K562 (cell line): ENCODE measurements at regions not wholly inside any gene's neighbourhood (a gene's known extent, or its start where the extent isn't known, plus 50 kb on each side); places are given as distances from the start of the nearest gene placed in this dataset.

Experiments used
- ATAC-seq: fragments of 200-7000 bp; cut with Tn5 transposase; 3 replicates; pipeline ENCODE4 v1.9.1; 2020; ENCODE audit warnings: moderate library complexity
- BruUV-seq: library from RNA; stranded (reverse); fragments of 400-500 nt; replicated peaks from 2 replicates; lab custom pipeline; 2021; lab: Mats Ljungman, UMichigan
- CTCF ChIA-PET: fragments of 300-600 bp; formaldehyde crosslinking; extraction: SDS; loops from one replicate; lab custom pipeline; 2021; ENCODE audit warnings: low intra/inter-chr PET ratio; lab: Yijun Ruan, JAX
- POLR2A ChIA-PET: fragments of 300-600, 350-650 bp; sonication (Branson Sonifier 250); formaldehyde crosslinking; extraction: SDS; loops from one replicate; lab custom pipeline; 2021; ENCODE audit warnings: antibody characterized with exemption, inconsistent platforms; lab: Yijun Ruan, JAX
- DNase-seq, 4 experiments: peaks; one replicate each; pipeline versions ENCODE4 v3.0.0 to v3.0.0-alpha.2; 2011 to 2018; ENCODE audit warnings: low spot score in 3 of 4, mixed read lengths in 3 of 4; ENCODE audit errors: extremely low read depth in 1 of 4
- FAIRE-seq: peaks from 2 replicates; lab custom pipeline; 2011; peaks lifted over from hg19 to GRCh38; lab: Jason Lieb, UNC
- H2AFZ ChIP-seq: 2 replicates; pipeline ENCODE4 v1.6.0; 2011; ENCODE audit warnings: low read depth, low read length, control low read depth, inconsistent platforms
- H3K27ac ChIP-seq: fragments of 200-600 bp; 3 replicates; pipeline ENCODE4 v1.8.0; 2011; ENCODE audit warnings: low read depth, mild to moderate bottlenecking, control low read depth, inconsistent platforms, low read length, moderate library complexity, mixed read lengths; ENCODE audit errors: extremely low read depth
- H3K27me3 ChIP-seq, 2 experiments: fragments of 300-600 bp in 1 of 2; 2 replicates in 1 of 2; 3 replicates in 1 of 2; pipeline versions ENCODE4 v1.6.0 to v1.8.0; 2011; ENCODE audit warnings: inconsistent platforms in 2 of 2, low read length in 2 of 2, mild to moderate bottlenecking in 1 of 2, mixed read lengths in 1 of 2, moderate library complexity in 1 of 2; ENCODE audit not compliant: control insufficient read depth in 2 of 2, insufficient read depth in 2 of 2
- H3K36me3 ChIP-seq: fragments of 300-600 bp; 3 replicates; pipeline ENCODE4 v1.8.0; 2011; ENCODE audit warnings: mild to moderate bottlenecking, low read length, inconsistent platforms; ENCODE audit not compliant: control insufficient read depth, insufficient read depth
- H3K4me1 ChIP-seq, 2 experiments: fragments of 200-600 bp in 1 of 2; replicated peaks in 1 of 2; 2 replicates in 1 of 2; 3 replicates in 1 of 2; pipeline versions ENCODE4 v1.5.1 to v1.8.0; 2011; ENCODE audit warnings: inconsistent platforms in 2 of 2, low read length in 2 of 2, mild to moderate bottlenecking in 1 of 2, mixed read lengths in 1 of 2, moderate library complexity in 1 of 2; ENCODE audit not compliant: control insufficient read depth in 2 of 2, insufficient read depth in 2 of 2
- H3K4me2 ChIP-seq: 2 replicates; pipeline ENCODE4 v1.6.1; 2011; ENCODE audit warnings: low read length, control low read depth, inconsistent platforms, mixed read lengths; ENCODE audit not compliant: insufficient read depth
- H3K4me3 ChIP-seq: fragments of 200-600 bp; sonication (generic), shearing (Covaris generic); 2 replicates; pipeline ENCODE4 v1.5.1; 2016; ENCODE audit warnings: control low read depth, inconsistent platforms
- H3K79me2 ChIP-seq: fragments of 200-600 bp; 3 replicates; pipeline ENCODE4 v1.8.0; 2011; ENCODE audit warnings: low read length, inconsistent platforms; ENCODE audit not compliant: control insufficient read depth, insufficient read depth
- H3K9ac ChIP-seq, 2 experiments: 2 replicates each; pipeline versions ENCODE4 v1.6.0 to v1.6.1; 2011; ENCODE audit warnings: low read depth in 2 of 2, low read length in 2 of 2, control low read depth in 1 of 2, inconsistent platforms in 1 of 2, mild to moderate bottlenecking in 1 of 2, mixed read lengths in 1 of 2; ENCODE audit not compliant: insufficient read depth in 1 of 2
- H3K9me1 ChIP-seq: one replicate; pipeline ENCODE4 v1.6.0; 2011; ENCODE audit warnings: inconsistent platforms, mild to moderate bottlenecking, low read length, moderate library complexity; ENCODE audit not compliant: control insufficient read depth, insufficient read depth
- H3K9me3 ChIP-seq: replicated peaks from 2 replicates; pipeline ENCODE4 v1.5.1; 2011; ENCODE audit warnings: low read depth, low read length, inconsistent platforms; ENCODE audit not compliant: control insufficient read depth, insufficient read depth
- H4K20me1 ChIP-seq: replicated peaks from 2 replicates; pipeline ENCODE4 v1.6.1; 2011; ENCODE audit warnings: low read length, inconsistent platforms, mixed read lengths; ENCODE audit not compliant: control insufficient read depth, insufficient read depth
- BACH1 ChIP-seq: fragments of 200-800 bp; sonication (Bioruptor generic); IDR thresholded peaks from 2 replicates; pipeline ENCODE4 v1.6.1; 2016; ENCODE audit warnings: missing genetic modification characterization, missing compliant biosample characterization
- CHD4 ChIP-seq: fragments of 200-600 bp; sonication (generic); IDR thresholded peaks from 3 replicates; pipeline ENCODE4 v1.6.1; 2012; ENCODE audit warnings: low read depth, mild to moderate bottlenecking, mixed read lengths, low read length, inconsistent platforms; ENCODE audit not compliant: insufficient read depth, insufficient replicate concordance, poor library complexity, severe bottlenecking
- ESRRB ChIP-seq: fragments of 250-450 bp; sonication (Bioruptor Pico); IDR thresholded peaks from 2 replicates; pipeline ENCODE4 v1.5.0; 2020; ENCODE audit warnings: mild to moderate bottlenecking, moderate library complexity, borderline replicate concordance
- HDAC8 ChIP-seq: fragments of 450-650 bp; IDR thresholded peaks from 2 replicates; pipeline ENCODE4 v1.6.1; 2016; ENCODE audit warnings: mild to moderate bottlenecking, missing genetic modification characterization, moderate library complexity, missing compliant biosample characterization
- MYBL2 ChIP-seq, 2 experiments: fragments of 450-650 bp in 1 of 2; sonication (generic) in 1 of 2; formaldehyde crosslinking in 1 of 2; IDR thresholded peaks; 2 replicates each; pipeline versions ENCODE4 v1.6.1 to v1.8.1; 2017 to 2022; ENCODE audit warnings: borderline replicate concordance in 1 of 2, inconsistent platforms in 1 of 2, low read depth in 1 of 2, mild to moderate bottlenecking in 1 of 2, missing genetic modification reagents in 1 of 2, moderate library complexity in 1 of 2
- NONO ChIP-seq, 2 experiments: fragments of 200-400 bp in 1 of 2; fragments of 450-650 bp in 1 of 2; formaldehyde crosslinking in 1 of 2; IDR thresholded peaks; 2 replicates each; pipeline ENCODE4 v1.6.1; 2017; ENCODE audit warnings: low read depth in 2 of 2, mild to moderate bottlenecking in 2 of 2, moderate library complexity in 2 of 2, low read length in 1 of 2
- RBM25 ChIP-seq: fragments of 200-400 bp; formaldehyde crosslinking; IDR thresholded peaks from 2 replicates; pipeline ENCODE4 v1.6.1; 2018; ENCODE audit warnings: low read length, low read depth, moderate library complexity; ENCODE audit not compliant: severe bottlenecking
- THRA ChIP-seq: fragments of 450-650 bp; IDR thresholded peaks from 2 replicates; pipeline ENCODE4 v1.6.1; 2017; ENCODE audit warnings: mild to moderate bottlenecking, moderate library complexity
- ZNF384 ChIP-seq: IDR thresholded peaks from 2 replicates; pipeline ENCODE4 v1.6.1; 2012; ENCODE audit warnings: low read depth, low read length, improper control_type of control experiment
- ZNF551 ChIP-seq: fragments of 250-450 bp; sonication (Bioruptor Pico); IDR thresholded peaks from 2 replicates; pipeline ENCODE4 v1.5.0; 2021; ENCODE audit warnings: mild to moderate bottlenecking, moderate library complexity
- ZSCAN29 ChIP-seq: fragments of 450-650 bp; IDR thresholded peaks from 2 replicates; pipeline ENCODE4 v1.6.1; 2017
- WGBS: fragments of 100-300 bp; shearing (Covaris generic); methylation state at CpG from one replicate; pipeline ENCODE4 v1.1.6; 2016; ENCODE audit warnings: low coverage, mixed read lengths; ENCODE audit not compliant: insufficient coverage; ENCODE audit errors: missing lambda C conversion rate; 5-methylcytosine and 5-hydroxymethylcytosine counted together
- in situ Hi-C: fragments of 300-500 bp; cut with MboI; formaldehyde crosslinking; loops from 4 replicates; pipeline ENCODE4 v1.15.0; 2018; ENCODE audit warnings: inconsistent platforms, mixed read lengths
- intact Hi-C: fragments of 100-400 bp; cut with micrococcal nuclease; formaldehyde crosslinking; loops from 2 replicates; pipeline ENCODE4 v1.14.2; 2022

- TF ChIP-seq CHD4, result no peak
- no peak for TF ChIP-seq NONO (IDR thresholded peaks at IDR 0.05; ENCODE audit: low read depth in 2 of 2, low read length in 1 of 2)
- no peak for TF ChIP-seq ESRRB (CRISPR knock-in tag)
- TF ChIP-seq ZNF384, result no peak
- no peak for TF ChIP-seq ZSCAN29
- no peak for TF ChIP-seq ZNF551 (CRISPR knock-in tag)
- no peak for TF ChIP-seq THRA
- no peak for TF ChIP-seq MYBL2 (IDR thresholded peaks at IDR 0.05; ENCODE audit: low read depth)
- TF ChIP-seq MYBL2 (CRISPR knock-in tag; IDR thresholded peaks at IDR 0.05; ENCODE audit: borderline replicate concordance), result no peak
- no peak for TF ChIP-seq HDAC8
- TF ChIP-seq, all 486 proteins: peak for 0
Observed at GRCh38 chr22:26853071-26853470, 195.7 kb downstream of the MIAT start (continued).

DNA sequence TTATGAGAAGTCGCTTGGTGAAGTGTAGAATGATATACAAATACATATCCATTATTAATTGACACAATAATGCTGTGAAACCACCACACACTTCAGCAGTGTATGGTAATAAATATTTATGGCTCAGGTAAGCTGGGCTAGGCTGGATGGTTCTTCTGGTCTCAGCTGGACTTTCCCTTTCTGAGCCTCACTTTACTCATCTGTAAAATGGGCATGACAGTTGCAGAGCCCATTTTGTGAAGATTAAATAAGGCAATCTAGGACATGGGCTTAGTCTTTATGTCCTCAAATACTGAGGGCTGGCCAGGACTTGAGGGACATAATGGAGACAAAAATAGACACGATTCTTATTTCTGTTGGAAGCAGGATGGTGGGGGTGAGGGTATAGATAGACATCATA lies 196.1 kb downstream of the MIAT start:
- H3K27ac ChIP-seq, result no peak overlapping the region
- no peak for ATAC-seq
- DNase-seq, result no peak
- no peaks in the 10 kb centered on the region for H3K36me3 ChIP-seq
- no peaks in the 10 kb centered on the region for H3K9me1 ChIP-seq
- TF ChIP-seq RBM25 (peak; percentile 51), BACH1 (tag) (no peak)
- no peak overlapping the region for H3K4me2 ChIP-seq
- H4K20me1 ChIP-seq, result no peaks in the 10 kb centered on the region
- H3K27me3 ChIP-seq, result no peaks in the 10 kb centered on the region
- in situ Hi-C loops (no loop called here), intact Hi-C loops (no loop called here)
- no peaks in the 10 kb centered on the region for H3K9me3 ChIP-seq
- 0% methylated on average over 2 of the region's 2 CpGs for WGBS
- ChIA-PET POLR2A (no interaction called here), CTCF (interaction anchor here (0.6 to 0.7 kb wide), 2 partner anchors 63 to 223 kb away, joined by 3 to 5 read pairs; no protein-coding TSS in a partner anchor)
- no TSS peak for BruUV-seq
- no peak for FAIRE-seq
- H3K4me1 ChIP-seq, result no peaks in the 10 kb centered on the region
- H2AFZ ChIP-seq, result no peak overlapping the region
- no peak overlapping the region for H3K4me3 ChIP-seq
- H3K9ac ChIP-seq, result no peak overlapping the region
- H3K79me2 ChIP-seq, result no peaks in the 10 kb centered on the region
